Spinal cord (tissue), 9 donors: ENCODE measurements at regions not wholly inside any gene's neighbourhood (a gene's known extent, or its start where the extent isn't known, plus 50 kb on each side); places are given as distances from the start of the nearest gene placed in this dataset.

Experiments used
- DNase-seq, 6 donors: peaks; one replicate each; pipeline versions ENCODE4 v3.0.0 to v3.0.0-alpha.2; 2013 to 2015; ENCODE audit warnings: low spot score in 6 of 6, low read depth in 4 of 6
- H3K27ac ChIP-seq: one replicate; pipeline ENCODE4 v1.5.1; 2013; ENCODE audit warnings: low read depth, low read length, control low read depth
- H3K27me3 ChIP-seq: one replicate; pipeline ENCODE4 v1.6.1; 2013; ENCODE audit warnings: low read length; ENCODE audit not compliant: control insufficient read depth, insufficient read depth
- H3K36me3 ChIP-seq: one replicate; pipeline ENCODE4 v1.6.1; 2013; ENCODE audit warnings: low read length; ENCODE audit not compliant: control insufficient read depth, insufficient read depth
- H3K4me1 ChIP-seq: one replicate; pipeline ENCODE4 v1.6.1; 2013; ENCODE audit warnings: low read length; ENCODE audit not compliant: control insufficient read depth, insufficient read depth
- H3K4me3 ChIP-seq: one replicate; pipeline ENCODE4 v1.5.1; 2013; ENCODE audit warnings: low read depth, low read length, control low read depth
- H3K9me3 ChIP-seq: one replicate; pipeline ENCODE4 v1.6.1; 2013; ENCODE audit warnings: low read length; ENCODE audit not compliant: control insufficient read depth, insufficient read depth
- WGBS: methylation state at CpG from one replicate; pipeline ENCODE4 v1.1.5; 2013; ENCODE audit warnings: missing lambda C conversion rate; ENCODE audit not compliant: insufficient coverage; 5-methylcytosine and 5-hydroxymethylcytosine counted together
- donor health status: healthy.

- H3K4me3 ChIP-seq = no peak overlapping the region
- no CpG with 5 or more reads among the region's 1 CpG for WGBS
- no peaks in the 10 kb centered on the region for H3K27me3 ChIP-seq
- no peaks in the 10 kb centered on the region for H3K9me3 ChIP-seq
- H3K36me3 ChIP-seq = no peaks in the 10 kb centered on the region
- no peak overlapping the region for H3K27ac ChIP-seq
- no peaks in the 10 kb centered on the region for H3K4me1 ChIP-seq
- DNase-seq = no peak
Observed at GRCh38 chr10:65365878-65366277, 1560.0 kb upstream of the LRRTM3 start.

DNA sequence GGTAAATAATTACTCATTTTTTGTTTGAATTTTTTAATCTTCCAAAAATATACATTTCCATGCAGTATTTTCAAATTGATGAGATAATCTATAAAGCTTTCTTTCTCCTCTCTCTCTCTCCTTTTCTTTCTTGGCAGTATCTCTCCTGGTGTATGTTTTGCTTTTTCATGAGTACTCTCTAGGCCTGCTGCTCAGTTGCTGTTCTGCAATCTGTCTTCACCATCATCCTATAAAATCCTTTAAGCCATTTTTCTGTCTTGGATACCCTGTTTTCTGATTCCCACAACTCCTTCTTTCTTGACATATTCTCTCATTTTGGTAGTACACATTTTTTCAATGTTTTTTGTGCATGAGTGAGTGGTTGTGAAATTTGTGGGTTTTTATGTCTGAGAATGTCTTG, 1558.1 kb upstream of the LRRTM3 start:
- no peaks in the 10 kb centered on the region for H3K27me3 ChIP-seq
- H3K4me1 ChIP-seq = no peaks in the 10 kb centered on the region
- no peak overlapping the region for H3K27ac ChIP-seq
- no peaks in the 10 kb centered on the region for H3K36me3 ChIP-seq
- H3K9me3 ChIP-seq = no peaks in the 10 kb centered on the region
- DNase-seq = peak in 1 of 6 donors; percentile 66
- H3K4me3 ChIP-seq = no peak overlapping the region

DNA sequence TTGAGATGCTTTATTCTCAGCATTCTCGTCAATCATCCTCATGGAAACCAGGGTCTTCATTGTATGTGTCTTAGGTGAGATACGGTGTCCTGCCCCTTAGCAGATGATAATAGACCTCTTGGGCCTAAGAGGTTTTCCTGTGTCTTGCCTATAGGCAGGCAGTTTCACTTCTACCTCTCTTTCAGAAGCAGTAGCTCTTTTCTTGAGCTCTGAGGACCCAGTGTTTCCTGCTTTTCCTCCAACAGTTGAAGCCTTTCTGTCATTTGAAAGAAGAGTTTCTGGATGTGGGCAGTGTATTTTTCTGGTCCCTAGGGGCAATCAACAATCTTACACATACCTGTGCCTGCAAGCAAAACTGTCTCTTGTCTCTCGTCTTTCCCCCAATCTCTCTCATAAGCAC, 1550.3 kb upstream of the LRRTM3 start:
- DNase-seq = no peak
- Histone ChIP-seq H3K36me3 (no peaks in the 10 kb centered on the region), H3K27me3 (no peaks in the 10 kb centered on the region), H3K27ac (no peak overlapping the region), H3K4me3 (no peak overlapping the region), H3K4me1 (no peaks in the 10 kb centered on the region), H3K9me3 (no peaks in the 10 kb centered on the region)
- 40% methylated on average over 1 of the region's 3 CpGs for WGBS

DNA sequence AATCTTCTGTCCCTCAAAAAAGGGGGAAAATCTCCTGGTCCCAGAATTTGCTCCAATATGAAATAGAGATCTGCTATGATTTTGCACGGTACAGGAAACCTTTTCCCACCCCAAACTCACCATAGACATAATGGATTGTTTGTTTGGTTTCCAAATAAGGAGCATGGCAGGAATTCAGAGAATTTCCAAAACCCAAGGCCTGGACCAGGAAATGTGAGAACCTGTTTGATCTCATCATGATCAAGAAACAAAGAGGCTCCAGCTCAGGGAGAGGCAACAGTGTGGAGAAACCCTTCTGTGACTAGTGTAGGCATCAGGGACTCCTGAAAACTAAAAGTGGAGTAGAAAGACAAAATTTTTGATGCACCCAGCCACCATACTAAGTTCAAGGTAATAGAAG, 1548.1 kb upstream of the LRRTM3 start:
- H3K4me3 ChIP-seq = no peak overlapping the region
- no CpG with 5 or more reads among the region's 1 CpG for WGBS

DNA sequence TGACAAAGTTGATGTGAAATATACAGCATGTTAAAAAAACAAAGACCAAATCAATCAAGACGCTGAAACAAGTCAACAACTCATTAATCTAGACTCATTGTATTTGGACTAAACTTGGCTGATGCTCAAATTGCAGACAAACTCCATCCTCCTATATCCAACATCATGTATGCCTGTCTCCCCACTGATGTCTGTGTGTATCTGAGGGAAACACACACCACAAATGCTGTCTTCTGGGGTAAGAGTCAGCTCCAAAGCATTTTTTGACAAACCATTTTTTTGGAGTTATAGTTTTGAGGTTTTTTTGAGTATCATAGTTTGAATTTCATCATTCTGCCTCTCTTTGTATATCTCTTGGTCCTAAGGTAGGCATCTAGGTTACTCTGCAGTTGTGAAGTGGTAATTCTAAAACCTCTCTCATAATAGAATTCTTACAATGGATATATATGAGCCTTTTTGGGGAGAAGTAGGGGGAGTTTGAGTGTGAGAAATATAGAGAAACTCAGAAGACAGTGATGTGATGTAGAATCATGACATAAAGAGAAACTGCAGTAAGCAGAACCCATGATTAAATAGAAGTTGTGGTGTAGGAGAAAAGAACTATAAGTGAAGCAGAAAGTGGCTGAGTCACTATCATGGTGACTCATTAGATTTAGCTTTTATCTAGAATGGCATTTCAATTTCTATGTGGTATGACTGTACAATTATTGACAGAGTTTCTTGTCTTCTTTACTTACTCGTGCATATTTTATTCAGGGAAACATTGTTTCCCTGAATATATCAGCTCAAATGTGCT, 1531.1 kb upstream of the LRRTM3 start:
- DNase-seq = no peak
- H3K36me3 ChIP-seq = no peaks in the 10 kb centered on the region
- no peak overlapping the region for H3K27ac ChIP-seq
- H3K4me1 ChIP-seq = no peaks in the 10 kb centered on the region
- H3K4me3 ChIP-seq = no peak overlapping the region
- H3K9me3 ChIP-seq = no peaks in the 10 kb centered on the region
- H3K27me3 ChIP-seq = no peaks in the 10 kb centered on the region
- no CpG with 5 or more reads among the region's 2 CpGs for WGBS

More for the DNA sequence above, 1548.1 kb upstream of the LRRTM3 start:
- Histone ChIP-seq H3K36me3 (no peaks in the 10 kb centered on the region), H3K27me3 (no peaks in the 10 kb centered on the region), H3K27ac (no peak overlapping the region), H3K9me3 (no peaks in the 10 kb centered on the region), H3K4me1 (no peaks in the 10 kb centered on the region)
- no peak for DNase-seq

DNA sequence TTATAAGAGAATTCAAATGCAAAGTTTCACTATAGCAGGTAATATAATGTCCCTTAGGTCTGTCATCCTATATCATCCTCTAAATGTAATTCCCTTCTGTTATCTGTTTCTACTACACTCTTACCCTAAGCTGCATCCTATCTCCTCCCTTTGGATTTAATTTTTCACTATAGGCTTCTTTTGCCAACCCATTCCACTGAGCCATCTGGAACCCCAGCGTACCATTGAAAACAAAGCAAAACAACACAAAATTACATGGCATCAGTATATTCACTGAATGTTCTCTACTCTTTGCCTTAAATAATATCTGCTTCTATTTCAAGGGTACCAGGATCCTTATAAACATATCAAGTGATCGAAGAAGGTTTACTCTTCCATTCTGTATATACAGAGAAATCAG, 1530.2 kb upstream of the LRRTM3 start:
- DNase-seq = peak in 1 of 6 donors; percentile 59

DNA sequence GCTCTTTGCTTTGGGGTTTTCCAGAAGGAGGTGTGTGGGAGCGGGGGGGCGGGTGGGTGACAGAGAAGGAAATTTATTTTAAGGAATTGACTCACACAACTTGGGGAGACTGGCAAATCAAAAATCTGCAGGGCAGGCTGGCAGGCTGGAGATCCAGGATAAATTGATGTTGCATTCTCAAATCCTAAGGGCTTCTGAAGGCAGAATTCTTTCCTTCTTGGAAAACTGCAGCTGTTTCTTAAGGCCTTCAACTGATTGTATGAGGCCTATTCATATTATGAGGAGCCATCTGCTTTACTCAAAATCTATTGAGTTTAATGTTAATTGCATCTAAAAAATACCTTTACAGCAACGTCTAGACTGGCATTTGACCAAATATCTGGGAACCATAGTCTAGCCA, 1528.8 kb upstream of the LRRTM3 start:
- no peak overlapping the region for H3K27ac ChIP-seq
- no peaks in the 10 kb centered on the region for H3K9me3 ChIP-seq
- no peaks in the 10 kb centered on the region for H3K27me3 ChIP-seq
- no peak for DNase-seq
- WGBS = no CpG with 5 or more reads among the region's 3 CpGs
- no peak overlapping the region for H3K4me3 ChIP-seq
- no peaks in the 10 kb centered on the region for H3K4me1 ChIP-seq
- H3K36me3 ChIP-seq = no peaks in the 10 kb centered on the region

More for the DNA sequence above, 1530.2 kb upstream of the LRRTM3 start:
- Histone ChIP-seq H3K27me3 (no peaks in the 10 kb centered on the region), H3K27ac (no peak overlapping the region), H3K4me3 (no peak overlapping the region), H3K36me3 (no peaks in the 10 kb centered on the region), H3K9me3 (no peaks in the 10 kb centered on the region), H3K4me1 (no peaks in the 10 kb centered on the region)
- WGBS = 100% methylated on average over 1 of the region's 2 CpGs

DNA sequence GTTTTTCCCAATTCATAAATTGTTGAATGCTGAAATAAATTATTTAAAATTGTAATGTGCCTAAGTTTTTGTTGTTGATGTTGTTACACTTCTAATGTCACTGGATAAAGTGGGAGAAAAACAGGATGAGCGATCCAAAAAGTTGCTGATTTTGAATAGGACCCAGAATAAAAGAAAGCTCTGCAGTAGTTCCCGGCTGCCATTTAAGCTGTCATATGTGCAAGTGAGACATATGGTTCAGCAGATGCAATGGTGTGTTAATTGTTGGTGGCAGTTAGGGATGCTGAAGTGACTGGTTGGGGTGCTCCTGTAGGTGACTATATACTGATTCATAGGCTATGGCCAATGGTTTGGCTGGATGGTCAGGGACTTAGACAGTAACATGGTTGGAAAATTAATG, 1517.4 kb upstream of the LRRTM3 start:
- Histone ChIP-seq H3K4me1 (no peaks in the 10 kb centered on the region), H3K9me3 (no peaks in the 10 kb centered on the region), H3K36me3 (no peaks in the 10 kb centered on the region), H3K27me3 (no peaks in the 10 kb centered on the region), H3K27ac (no peak overlapping the region), H3K4me3 (no peak overlapping the region)
- 93% methylated on average over 2 of the region's 2 CpGs for WGBS
- peak in 1 of 6 donors; percentile 59 for DNase-seq

DNA sequence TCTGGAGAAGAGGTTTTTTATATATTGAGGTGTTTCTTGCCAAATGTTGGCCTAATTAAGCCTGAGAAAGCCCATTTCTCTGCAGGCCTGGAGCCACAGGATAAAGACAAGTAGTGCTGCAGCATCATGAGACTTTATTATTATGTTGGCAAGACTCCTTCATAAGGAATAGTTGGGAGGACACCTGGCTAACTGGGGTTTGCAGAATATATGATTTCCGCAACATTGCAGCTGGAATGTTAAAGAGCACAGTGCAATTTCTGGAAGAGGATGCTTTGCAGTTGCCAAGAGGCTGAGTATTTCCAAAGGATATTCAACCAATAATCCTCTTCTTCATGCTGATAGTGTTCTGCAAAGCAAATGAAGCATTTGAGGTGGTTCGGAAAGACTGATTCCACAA, 1512.8 kb upstream of the LRRTM3 start:
- Histone ChIP-seq H3K4me1 (no peaks in the 10 kb centered on the region), H3K27me3 (no peaks in the 10 kb centered on the region), H3K36me3 (no peaks in the 10 kb centered on the region), H3K9me3 (no peaks in the 10 kb centered on the region), H3K4me3 (no peak overlapping the region), H3K27ac (no peak overlapping the region)
- DNase-seq = peak in 1 of 6 donors; percentile 64
- WGBS = no CpG with 5 or more reads among the region's 2 CpGs

GRCh38 chr10:65415318-65415717, 1510.5 kb upstream of the LRRTM3 start:
- no peak for DNase-seq
- no peak overlapping the region for H3K27ac ChIP-seq
- no peak overlapping the region for H3K4me3 ChIP-seq
- no peaks in the 10 kb centered on the region for H3K36me3 ChIP-seq
- H3K4me1 ChIP-seq = no peaks in the 10 kb centered on the region
- H3K27me3 ChIP-seq = no peaks in the 10 kb centered on the region
- no peaks in the 10 kb centered on the region for H3K9me3 ChIP-seq
